ENCODE measurements at regions not wholly inside any gene's neighbourhood (a gene's known extent, or its start where the extent isn't known, plus 50 kb on each side); places are given as distances from the start of the nearest gene placed in this dataset.

DNA sequence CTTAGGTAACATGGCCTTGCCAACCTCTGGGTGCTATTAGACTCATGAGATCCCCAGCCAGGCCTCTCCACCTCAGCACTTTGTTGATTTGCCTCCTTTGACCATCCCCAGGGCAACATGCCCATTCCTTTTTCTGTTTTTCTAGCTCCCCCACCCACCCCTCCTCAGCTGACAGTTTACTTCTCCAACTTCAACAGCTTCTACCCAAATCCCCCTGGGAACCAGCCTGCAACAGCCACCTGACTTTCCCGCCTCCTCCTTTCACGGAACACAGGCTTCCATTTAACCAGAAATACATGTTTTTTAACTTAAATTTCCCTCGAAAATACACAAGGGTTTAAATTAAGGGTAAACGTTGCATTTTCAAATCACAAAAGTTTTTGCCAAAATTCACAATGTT, 117.3 kb downstream of the DLEU7 start:
- TF ChIP-seq, protein P1, sequence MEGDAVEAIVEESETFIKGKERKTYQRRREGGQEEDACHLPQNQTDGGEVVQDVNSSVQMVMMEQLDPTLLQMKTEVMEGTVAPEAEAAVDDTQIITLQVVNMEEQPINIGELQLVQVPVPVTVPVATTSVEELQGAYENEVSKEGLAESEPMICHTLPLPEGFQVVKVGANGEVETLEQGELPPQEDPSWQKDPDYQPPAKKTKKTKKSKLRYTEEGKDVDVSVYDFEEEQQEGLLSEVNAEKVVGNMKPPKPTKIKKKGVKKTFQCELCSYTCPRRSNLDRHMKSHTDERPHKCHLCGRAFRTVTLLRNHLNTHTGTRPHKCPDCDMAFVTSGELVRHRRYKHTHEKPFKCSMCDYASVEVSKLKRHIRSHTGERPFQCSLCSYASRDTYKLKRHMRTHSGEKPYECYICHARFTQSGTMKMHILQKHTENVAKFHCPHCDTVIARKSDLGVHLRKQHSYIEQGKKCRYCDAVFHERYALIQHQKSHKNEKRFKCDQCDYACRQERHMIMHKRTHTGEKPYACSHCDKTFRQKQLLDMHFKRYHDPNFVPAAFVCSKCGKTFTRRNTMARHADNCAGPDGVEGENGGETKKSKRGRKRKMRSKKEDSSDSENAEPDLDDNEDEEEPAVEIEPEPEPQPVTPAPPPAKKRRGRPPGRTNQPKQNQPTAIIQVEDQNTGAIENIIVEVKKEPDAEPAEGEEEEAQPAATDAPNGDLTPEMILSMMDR (conservative IDR thresholded peaks at IDR 0.05; ENCODE audit: low read depth, low read length): no peak
- no peak for TF ChIP-seq EZH2 (IDR thresholded peaks at IDR 0.05; ENCODE audit: borderline replicate concordance, low read depth, low read length, poor library complexity, severe bottlenecking)
